ENCODE measurements at regions not wholly inside any gene's neighbourhood (a gene's known extent, or its start where the extent isn't known, plus 50 kb on each side); places are given as distances from the start of the nearest gene placed in this dataset.
"Not testable (repeated sequence)": the region's sequence is repeated elsewhere in the genome, so short reads cannot be mapped to it uniquely, and the experiment has no call there.

DNA sequence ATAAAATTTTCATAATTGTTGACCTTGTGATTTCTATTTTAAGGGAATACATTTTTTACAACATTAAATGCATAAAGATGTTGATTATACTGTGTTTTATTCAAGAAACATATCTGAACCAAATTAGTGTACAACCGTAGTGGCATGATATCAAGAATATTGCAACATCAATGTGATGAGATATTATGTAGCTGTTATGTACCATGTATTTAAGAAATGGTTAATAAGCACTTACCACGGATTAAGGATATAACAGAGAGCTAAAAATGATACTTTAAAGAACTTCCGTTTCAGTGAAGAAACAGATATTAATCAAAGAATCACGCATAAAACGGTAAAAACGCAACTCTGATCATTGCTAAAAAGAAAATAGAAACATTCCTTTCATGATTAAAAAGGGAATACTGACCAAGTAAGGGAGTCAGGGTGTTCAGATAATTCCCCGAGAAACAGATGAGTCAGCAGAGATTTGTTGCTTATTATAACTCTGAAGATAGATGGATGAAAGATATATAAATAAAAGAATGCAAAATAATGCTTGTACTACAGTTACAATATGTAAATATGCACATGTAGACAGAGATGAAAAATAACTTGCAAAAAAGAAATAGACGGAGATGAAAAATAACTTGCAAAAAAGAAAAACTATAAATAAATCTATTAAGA, 281.9 kb upstream of the MAF start:
- DNase-seq, result no peak

DNA sequence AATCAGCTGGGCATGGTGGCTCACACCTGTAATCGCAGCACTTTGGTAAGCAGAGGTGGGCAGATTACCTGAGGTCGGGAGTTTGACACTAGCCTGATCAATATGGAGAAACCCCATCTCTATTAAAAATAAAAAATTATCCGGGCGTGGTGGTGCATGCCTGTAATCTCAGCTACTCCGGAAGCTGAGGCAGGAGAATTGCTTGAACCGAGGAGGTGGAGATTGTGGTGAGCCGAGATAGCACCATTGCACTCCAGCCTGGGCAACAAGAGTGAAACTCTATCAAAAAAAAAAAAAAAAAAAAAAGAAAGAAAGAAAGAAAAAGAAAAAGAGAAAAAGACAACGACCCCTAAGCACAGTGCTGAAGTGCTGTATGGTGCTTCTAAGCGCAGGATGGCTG, 280.6 kb upstream of the MAF start:
- DNase-seq, result not testable (repeated sequence)

DNA sequence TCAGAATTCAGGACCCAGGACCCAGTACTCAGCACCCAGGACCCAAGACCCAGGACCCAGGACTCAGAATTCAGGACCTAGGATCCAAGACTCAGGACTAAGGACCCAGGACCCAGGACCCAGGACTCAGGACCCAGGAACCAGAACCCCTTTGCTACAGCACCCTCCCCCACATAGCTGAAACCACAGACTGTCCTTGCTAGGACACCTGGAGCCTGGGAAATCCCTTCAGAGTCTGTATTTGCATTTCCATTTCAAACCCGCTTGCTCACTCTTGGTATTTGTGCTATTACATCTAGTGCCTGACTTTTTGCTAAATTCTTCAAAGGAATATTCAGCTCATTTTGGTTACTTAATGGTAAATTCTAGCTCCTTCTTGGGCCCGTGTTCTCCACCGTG, 275.8 kb upstream of the MAF start:
- no peak for DNase-seq

DNA sequence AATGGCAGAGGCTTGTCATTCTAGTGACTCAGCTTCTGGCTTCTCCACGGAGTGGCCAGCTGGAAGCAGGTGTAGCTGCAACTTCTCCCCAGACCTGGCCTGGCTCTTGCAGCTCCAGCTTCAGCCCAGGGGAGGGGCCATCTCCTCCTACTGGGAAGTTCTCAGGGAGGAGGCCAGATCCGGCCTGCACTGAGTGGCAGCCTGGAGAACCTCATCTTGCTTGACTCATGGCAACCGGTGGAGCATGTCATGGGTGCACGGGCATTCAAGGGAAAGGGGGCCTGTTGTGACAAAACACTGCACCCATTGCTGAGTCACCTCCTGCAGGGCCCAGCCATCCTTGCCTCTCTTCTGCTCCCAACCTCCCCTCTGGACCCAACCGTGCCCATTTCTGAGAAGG, 273.9 kb upstream of the MAF start:
- DNase-seq, result no peak

DNA sequence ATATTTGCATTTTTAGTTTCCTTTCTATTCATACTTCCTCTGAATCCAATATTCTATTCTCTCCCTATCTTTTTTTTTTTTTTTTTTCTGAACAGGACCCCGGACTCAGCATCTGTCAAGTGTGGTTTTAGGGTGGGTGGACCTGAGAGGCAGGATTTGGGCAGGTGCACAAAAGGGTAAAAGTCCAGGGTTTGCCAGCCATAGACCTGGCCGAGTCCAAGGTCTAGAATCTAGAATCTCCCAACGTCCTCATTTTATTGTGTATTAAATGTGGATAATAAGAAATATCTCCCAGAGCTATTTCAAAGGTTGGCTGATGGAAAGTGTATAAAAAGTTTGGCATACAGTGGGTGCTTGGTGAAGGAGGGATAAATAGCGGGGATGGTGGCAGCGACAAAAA, 273.3 kb upstream of the MAF start:
- DNase-seq, result no peak

DNA sequence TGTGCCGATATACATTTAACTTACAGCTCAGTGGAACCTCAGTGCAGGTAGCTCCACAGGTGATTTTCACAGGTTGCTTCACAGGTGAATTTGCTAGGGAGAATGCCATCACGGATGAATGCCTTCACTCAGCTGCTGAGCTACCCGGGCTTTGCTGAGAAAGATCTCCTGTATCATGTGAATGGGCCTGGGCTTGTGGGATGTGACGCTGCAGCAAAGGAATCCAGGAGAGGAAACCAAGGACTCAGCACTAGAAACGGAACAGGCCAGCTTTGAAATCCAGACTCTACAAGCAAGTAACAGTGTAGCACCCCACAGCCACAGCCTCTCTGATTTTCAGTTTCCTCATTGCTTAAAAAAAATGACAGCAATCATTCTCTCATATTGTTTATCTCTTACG, 271.4 kb upstream of the MAF start:
- no peak for DNase-seq

DNA sequence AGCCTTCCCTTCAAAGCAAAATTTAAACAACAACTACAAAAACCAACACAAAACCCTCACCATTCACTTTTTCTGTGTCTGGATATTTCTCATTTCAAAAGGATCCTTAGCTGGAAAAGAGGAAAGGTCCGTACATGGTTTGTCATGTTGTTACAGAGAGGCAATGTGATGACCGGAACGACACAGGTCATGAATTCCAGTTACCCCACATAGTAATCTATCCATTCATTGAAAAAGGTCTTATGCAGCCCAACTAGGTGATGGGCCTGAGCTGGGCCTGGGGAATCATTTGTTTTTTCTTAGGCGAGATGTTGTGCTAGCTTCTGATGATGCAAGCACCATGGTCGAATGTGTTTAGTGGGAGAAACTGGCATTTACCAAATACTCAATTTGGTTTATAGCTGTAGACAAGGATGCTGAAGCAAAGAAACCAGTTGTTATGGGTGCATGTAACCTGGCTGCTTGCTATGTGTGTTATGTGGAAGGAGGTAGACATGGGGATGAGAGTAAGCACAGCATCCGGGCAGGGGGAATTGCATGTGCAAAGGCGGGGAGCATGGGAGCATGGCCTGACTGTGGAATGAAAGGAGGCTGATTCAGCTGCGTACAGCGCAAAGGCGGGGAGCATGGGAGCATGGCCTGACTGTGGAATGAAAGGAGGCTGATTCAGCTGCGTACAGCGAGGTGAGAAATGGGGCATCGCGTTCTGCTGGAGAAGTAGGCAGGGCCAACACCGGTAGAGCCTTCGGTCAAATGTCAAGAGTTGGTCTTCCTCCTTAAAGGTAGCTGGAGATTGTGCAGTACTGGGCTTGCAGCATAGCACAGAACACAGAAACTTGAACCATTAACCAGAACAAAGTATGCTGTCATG, 269.7 kb upstream of the MAF start:
- DNase-seq, result no peak

DNA sequence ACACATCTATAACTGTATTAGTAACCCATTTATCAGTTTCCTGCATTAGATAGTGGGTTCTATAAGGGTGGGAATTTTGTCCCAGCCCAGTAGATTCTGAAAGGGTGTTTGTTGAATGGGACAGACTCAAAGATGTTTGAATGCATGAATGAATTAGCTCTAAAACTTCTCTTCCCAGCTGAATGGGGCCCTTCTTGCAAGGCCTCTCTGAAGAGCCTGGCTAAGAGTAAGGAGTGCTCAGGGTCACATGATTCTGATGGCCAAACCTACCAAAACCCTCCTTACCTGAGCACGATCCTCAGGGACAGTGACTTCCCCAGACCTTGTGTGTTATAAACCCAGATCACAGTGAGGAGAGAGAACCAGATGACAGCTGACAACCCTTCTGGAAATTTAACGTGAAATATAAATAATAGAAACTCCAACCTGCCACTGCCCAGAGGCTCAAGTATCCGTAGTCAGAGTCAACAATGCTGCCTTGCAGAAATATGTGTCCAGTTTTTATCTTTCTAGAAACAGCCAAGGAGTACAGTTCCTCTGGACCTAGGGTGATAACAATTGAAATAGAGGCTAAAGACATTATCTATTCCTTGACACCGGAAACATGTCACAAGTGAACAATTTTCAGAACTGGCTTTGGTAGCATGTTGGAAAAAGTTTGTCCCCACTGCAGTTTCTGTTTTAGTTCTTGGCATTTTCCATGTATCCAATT, 268.9 kb upstream of the MAF start:
- DNase-seq, result no peak

DNA sequence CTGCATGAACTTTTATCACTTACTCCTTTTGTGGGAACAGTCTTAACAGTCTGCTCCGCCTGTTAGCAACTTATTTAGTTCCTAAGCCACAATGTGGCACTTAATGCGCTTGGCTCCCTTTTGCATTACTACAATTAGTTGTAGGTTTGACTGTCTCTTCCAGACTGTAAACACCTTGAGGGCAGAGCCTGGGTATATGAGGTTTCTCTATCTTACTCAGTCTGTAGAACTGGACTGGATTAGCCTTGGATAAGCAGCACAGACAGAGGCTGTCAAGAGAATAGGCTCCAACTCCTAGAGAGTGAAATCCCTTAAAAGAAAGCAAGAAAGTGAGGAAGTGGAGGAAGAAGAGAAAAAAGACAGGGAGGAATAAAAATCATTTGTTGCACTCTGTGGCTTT, 268.3 kb upstream of the MAF start:
- DNase-seq, result no peak

DNA sequence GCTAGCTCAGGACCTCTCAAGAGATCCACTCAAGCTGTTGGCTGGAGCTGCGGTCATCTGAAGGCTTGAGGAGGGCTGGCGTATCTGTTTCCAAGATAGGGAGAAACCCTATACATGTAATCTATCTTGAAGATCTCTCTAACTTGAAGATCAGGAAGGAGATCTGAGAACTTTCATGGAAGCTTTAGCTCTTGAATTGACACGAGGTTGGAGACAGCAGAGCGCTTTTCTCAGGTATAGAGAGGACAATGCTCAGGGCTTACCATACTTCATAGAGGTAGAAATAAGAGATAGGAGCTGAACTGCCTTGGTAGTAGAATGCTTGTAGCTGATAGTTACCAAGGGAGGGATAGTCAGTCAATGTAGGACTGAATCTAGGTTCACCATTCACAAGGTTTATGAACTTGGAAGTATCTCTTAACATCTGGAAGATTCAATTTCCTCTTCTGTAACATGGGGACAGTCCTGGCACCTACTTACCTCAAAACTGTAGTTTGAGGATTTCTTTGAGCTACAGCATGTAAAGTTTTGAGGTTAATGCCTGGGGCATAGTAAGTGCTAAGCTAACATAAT, 267.0 kb upstream of the MAF start:
- DNase-seq, result no peak

DNA sequence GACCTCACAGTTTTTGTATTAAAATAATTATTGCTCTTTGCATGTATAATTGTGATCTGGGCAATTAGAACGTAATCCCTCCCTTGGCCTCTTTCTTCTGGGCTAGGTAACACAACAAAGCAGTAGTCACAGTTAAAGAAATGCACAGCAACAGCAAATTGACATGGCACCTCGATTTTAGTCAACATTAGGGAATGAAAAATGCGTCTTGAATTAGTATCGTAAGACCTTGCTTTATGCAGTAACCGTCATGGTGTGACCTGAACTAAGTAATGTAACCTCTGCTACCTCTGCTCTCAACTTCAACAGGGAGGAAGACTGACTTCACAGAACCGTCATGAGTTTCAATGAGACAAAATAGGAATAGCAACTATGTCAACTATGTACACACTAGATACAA, 265.4 kb upstream of the MAF start:
- DNase-seq, result no peak

DNA sequence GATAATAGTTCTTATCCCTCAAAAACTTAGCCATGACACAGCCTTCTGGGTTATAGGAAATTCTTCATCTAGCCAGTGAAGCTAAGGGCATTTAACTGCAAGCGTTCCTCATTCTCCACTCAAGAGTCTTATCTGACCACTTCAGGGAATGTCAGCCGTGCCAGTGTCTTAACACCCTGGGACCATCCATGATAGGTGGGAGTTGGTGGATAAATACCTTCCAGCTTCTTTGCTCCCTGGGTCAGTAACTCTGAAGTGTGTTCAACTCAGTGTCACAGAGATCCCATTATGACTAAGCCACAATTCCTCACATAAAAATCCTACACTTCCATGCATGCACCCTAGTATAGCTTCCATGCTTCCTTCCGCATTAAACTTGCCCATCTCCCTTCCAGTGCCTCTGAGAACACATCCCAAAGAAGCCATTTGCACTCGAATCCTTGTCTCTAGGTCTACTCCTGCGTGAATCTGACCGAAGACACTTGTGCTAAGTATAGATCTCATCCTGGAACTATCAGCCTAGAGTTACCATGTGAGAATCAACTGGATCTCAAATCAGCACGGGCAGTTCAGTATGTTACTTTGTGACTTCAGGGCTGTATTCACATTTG, 264.3 kb upstream of the MAF start:
- no peak for DNase-seq

DNA sequence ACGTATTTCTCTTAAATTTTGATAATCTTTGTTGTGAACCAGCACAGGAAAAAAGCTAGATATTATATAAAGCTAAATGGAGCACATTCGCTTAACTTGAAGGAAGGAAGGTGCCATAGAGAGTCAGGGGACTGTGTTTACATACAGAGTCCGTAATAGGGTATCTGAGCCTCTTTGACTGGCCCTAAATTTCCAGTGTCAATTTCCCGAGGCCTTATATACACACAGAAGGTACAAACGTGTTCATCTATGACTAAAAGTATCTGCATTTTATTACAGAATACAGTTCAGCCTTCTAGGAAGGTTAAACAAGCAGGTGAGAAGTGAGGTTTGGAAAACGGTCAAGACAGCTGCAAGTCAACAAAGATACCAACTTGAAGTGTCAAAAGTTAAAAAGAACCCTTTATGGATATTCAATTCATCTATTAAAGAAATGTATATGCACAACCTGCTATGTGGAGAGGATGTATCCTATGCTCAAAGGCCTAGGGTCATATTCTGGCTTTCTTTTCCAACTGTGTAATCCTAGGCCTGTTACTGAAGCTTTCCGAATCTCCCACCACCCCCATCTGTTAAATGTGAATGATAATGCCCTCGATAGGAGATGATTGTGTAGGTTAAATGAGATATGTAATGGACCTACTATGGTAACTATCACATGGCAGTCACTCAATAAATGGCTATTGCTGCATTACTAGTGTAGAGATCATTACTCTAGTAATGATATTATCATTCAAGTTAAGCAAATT, 263.7 kb upstream of the MAF start:
- DNase-seq, result no peak

DNA sequence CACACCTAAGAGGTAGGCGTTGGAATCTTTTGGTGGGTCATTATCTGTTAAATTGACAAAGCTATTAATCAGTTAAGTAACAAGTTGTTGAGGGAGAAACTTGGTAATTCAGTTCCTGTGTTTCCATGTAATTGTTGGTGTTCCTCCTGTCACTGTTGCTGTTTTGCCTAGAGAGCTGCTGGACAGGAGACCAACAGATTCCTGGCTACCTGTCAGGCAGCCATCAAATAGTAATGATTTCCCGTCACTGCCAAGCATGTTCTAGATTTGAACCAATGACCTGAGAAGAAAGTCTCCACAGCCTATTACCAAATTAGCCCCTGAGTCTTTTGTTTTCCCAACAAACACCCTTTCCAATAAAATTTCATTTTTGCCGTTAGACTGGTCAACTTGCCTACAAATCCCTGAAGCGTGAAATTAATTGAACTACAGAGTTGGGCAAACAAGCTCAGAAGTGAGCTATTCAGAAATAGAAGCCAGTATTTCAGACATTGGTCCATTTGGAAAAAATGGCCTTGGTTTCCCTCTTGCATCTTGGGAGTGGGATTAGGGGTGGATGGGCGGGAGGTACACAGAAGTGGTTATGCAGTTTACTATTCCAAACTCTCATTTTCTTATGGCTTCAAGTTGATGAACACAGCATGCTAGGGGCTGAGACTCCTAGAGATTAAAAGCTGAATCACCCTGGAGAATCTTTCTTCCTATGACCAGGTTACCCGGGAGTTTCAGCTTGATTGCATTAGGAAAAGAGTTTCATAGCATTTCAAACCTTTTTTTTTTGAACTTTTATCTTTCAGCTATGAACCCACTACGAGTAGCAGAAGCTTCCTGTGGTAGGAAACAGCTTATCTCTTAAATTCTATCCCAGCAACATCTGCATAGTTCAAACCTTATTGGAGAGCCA, 262.8 kb upstream of the MAF start:
- DNase-seq, result no peak

DNA sequence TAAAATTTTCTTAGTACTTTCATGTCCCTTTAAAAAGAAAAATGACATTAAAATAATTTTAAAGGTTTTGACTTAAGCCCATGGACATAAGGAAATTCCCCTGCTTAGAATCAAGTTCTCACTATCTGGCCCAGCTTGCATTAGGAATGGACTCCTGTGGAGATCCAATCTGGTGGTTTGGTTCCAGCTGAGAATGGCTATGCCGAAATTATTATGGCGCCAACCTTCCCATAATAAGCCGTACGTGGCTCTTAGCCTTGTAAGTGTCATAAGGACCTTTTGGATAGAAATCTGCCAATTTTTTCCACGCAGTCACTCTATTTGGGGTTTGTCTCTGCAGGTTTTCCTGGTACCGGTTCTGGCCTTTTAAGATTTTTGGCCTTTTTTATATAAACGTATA, 262.1 kb upstream of the MAF start:
- DNase-seq, result no peak

DNA sequence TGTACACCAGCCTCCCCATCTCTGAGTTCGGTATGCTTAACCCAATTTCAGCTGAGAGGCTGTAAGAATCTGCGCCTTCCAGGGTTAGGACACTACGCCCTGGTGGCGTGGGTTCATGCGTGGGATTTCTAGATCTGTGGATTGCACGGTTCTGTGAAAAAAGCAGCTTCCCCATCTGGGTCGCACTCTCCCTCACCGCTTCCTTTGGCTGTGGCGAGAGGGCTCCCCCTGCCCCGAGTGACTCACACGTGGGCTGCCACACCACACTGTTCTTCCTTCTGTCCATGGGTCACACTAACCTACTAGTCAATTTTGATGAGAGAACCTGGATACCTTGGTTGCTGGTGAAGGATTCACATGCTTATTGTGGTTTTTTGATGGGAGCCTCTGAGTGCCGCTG, 256.0 kb upstream of the MAF start:
- DNase-seq, result no peak

DNA sequence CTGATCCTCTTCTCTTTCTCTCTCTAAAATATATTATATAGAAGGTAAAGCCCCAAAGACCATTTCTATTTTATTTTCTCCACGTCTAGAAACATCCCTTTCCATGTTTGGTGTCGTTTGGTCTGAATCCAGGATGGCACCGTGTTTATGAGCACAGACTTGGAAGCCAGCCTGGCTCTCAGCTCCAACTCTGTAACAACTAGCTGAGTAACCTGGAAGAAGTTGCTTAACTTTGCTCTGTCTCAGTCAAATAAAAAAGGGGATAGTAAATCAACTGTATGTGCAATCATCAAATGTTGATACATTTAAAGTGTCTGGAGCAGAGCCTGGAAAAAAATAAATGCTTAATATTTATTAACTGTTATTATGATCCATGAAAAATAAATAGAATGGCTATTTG, 249.8 kb upstream of the MAF start:
- DNase-seq, result no peak

DNA sequence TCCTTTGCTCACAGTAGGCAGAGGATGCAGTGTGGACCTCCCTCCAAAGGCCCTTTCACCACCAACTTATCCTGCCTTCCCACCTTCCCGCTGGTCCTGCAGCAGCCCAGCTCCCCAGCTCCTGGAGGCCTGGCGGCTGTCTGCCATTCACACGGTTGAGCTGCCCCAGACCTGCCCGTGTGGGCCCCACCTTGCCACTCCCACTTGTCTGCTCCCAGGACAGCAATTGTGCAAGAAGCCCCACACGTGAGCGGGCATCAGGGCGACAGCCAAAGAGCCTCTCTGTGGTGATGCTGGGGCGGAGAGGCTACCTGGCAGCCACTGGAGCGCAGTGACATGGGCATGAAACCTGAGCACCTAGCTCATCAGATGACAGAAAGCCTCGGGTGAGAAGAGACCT, 248.6 kb upstream of the MAF start:
- no peak for DNase-seq

DNA sequence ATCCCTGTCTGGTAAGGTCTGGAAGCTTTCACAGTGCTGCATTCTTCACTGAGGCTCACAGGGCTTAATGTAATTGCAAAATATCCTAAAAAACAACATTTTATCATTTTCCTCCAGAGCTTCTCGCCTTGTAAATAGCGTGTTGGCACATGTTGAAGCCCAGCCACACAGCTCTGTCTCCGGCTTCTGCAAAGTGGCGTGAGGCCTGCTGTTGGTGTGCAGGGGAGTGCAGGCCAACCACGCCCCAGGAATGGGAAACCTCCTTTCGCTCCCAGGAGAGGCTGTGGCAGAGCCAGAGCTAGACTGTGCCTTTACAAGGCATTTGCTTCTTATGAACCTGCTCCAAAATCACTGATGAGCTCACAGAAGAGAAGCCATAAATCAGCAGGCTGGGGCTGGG, 248.2 kb upstream of the MAF start:
- no peak for DNase-seq

DNA sequence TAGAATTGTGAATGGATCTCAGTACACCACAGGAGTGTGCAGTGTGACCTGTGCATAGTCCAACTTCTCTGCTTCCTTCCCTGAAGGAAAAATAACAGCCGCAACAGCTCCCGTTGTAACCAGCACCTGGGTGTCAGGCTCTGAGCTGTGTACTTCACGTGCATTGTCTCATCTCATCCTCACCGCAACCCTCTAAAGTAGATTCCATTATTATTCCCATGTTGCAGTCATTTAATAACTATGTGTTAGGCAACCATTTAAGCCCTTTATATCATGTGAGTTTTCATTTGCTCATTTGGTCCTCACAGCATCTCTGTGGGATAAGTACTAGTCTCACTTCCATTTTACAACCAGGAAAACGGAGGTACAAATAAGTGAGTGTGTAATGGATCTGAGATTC, 247.0 kb upstream of the MAF start:
- DNase-seq, result no peak

DNA sequence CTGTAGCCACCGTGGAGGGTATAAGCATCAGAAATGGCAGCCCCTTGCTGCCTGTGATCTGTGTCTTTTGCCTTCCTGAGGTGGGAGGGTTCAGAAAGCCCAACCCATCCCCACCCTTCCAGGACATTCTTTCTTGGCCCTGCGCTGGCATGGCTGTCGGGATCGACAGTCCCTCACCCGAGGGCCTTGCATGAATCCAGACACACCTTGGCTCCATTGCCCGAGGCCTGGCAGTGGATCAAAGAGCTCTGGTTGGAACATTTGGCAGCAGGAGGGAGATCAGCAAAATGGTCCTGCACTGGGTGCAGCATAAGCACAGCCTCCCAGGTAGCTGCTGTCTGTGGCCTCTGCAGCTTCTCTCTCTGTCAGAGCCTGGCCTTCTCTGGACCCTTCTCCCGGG, 246.6 kb upstream of the MAF start:
- no peak for DNase-seq

Measured in stimulated activated CD8-positive, alpha-beta memory T cell treated with anti-CD3 and anti-CD28 coated beads, Interleukin-4, amount 100 ng/mL, for 48 hours (primary cell).